Breast epithelium (tissue), 3 donors: ENCODE measurements at regions not wholly inside any gene's neighbourhood (a gene's known extent, or its start where the extent isn't known, plus 50 kb on each side); places are given as distances from the start of the nearest gene placed in this dataset.

Source experiments
- CTCF ChIP-seq, 3 donors: fragments of 450-650 bp; IDR thresholded peaks; one replicate each; pipeline ENCODE4 v1.5.1; 2016 to 2017; ENCODE audit warnings: antibody characterized with exemption in 3 of 3, mild to moderate bottlenecking in 3 of 3, moderate library complexity in 3 of 3
- POLR2A ChIP-seq: fragments of 450-650 bp; IDR thresholded peaks from one replicate; pipeline ENCODE4 v1.6.1; 2016; ENCODE audit warnings: antibody characterized with exemption, mild to moderate bottlenecking, moderate library complexity

- TF ChIP-seq POLR2A: no peak
- no peak for TF ChIP-seq CTCF (IDR thresholded peaks at IDR 0.05)
Observed at GRCh38 chr16:7938175-7938574, 605.5 kb downstream of the RBFOX1 start.
